ENCODE measurements at regions not wholly inside any gene's neighbourhood (a gene's known extent, or its start where the extent isn't known, plus 50 kb on each side); places are given as distances from the start of the nearest gene placed in this dataset.

- TF ChIP-seq POLR2A (IDR thresholded peaks at IDR 0.05; ENCODE audit: low read depth, low read length): 0 out of 2 replicates have a peak, but pooled peaks have one; percentile 43
- TF ChIP-seq POLR2AphosphoS5 (IDR thresholded peaks at IDR 0.05; ENCODE audit: low read depth, low read length): peak; percentile 66
Observed at GRCh38 chr5:89313044-89313443, 430.1 kb upstream of the MEF2C start.

All from GM12892 (cell line).